HG03159 (cell line): ENCODE measurements at regions not wholly inside any gene's neighbourhood (a gene's known extent, or its start where the extent isn't known, plus 50 kb on each side); places are given as distances from the start of the nearest gene placed in this dataset.

Experiments
- ATAC-seq: cut with Tn5 transposase; IDR thresholded peaks from one replicate; pipeline ENCODE4 v1.9.1; 2021; ENCODE audit warnings: mild to moderate bottlenecking, moderate library complexity; ENCODE audit not compliant: unreplicated experiment

GRCh38 chrX:14476205-14476604 lies 53.1 kb upstream of the GLRA2 start:
- ATAC-seq, result no peak

- ATAC-seq, result no peak
Observed at GRCh38 chrX:14449773-14450172, 79.6 kb upstream of the GLRA2 start.

- no peak for ATAC-seq
Observed at GRCh38 chrX:14448406-14448805, 80.9 kb upstream of the GLRA2 start.

GRCh38 chrX:14440106-14440505 lies 89.2 kb upstream of the GLRA2 start:
- no peak for ATAC-seq

GRCh38 chrX:14427614-14428013 lies 101.7 kb upstream of the GLRA2 start:
- ATAC-seq, result no peak

- ATAC-seq, result no peak
Observed at GRCh38 chrX:14420841-14421240, 108.5 kb upstream of the GLRA2 start.

GRCh38 chrX:14412686-14413085 lies 116.7 kb upstream of the GLRA2 start:
- ATAC-seq, result no peak

GRCh38 chrX:14411326-14411725 lies 118.0 kb upstream of the GLRA2 start:
- no peak for ATAC-seq

- no peak for ATAC-seq
Observed at GRCh38 chrX:14409341-14409740, 120.0 kb upstream of the GLRA2 start.

GRCh38 chrX:14406225-14406624 lies 123.1 kb upstream of the GLRA2 start:
- no peak for ATAC-seq

GRCh38 chrX:14398725-14399124 lies 130.6 kb upstream of the GLRA2 start:
- no peak for ATAC-seq

- ATAC-seq, result no peak
Observed at GRCh38 chrX:14389682-14390081, 139.7 kb upstream of the GLRA2 start.

- no peak for ATAC-seq
Observed at GRCh38 chrX:14386981-14387380, 142.4 kb upstream of the GLRA2 start.

GRCh38 chrX:14380044-14380443 lies 149.3 kb upstream of the GLRA2 start:
- ATAC-seq, result no peak

- ATAC-seq, result no peak
Observed at GRCh38 chrX:14377427-14377826, 151.9 kb upstream of the GLRA2 start.

GRCh38 chrX:14363728-14364127 lies 165.6 kb upstream of the GLRA2 start:
- no peak for ATAC-seq

- ATAC-seq, result no peak
Observed at GRCh38 chrX:14362721-14363120, 166.6 kb upstream of the GLRA2 start.

- no peak for ATAC-seq
Observed at GRCh38 chrX:14361435-14361834, 167.9 kb upstream of the GLRA2 start.

GRCh38 chrX:14359727-14360126 lies 169.6 kb upstream of the GLRA2 start:
- no peak for ATAC-seq

- no peak for ATAC-seq
Observed at GRCh38 chrX:14359316-14359715, 170.0 kb upstream of the GLRA2 start.

GRCh38 chrX:14357314-14357713 lies 172.0 kb upstream of the GLRA2 start:
- ATAC-seq, result no peak

- no peak for ATAC-seq
Observed at GRCh38 chrX:14356401-14356800, 172.9 kb upstream of the GLRA2 start.

- ATAC-seq, result no peak
Observed at GRCh38 chrX:14355556-14355955, 173.8 kb upstream of the GLRA2 start.

- no peak for ATAC-seq
Observed at GRCh38 chrX:14354521-14354920, 174.8 kb upstream of the GLRA2 start.
